Body of pancreas (tissue), 4 donors: ENCODE measurements at regions not wholly inside any gene's neighbourhood (a gene's known extent, or its start where the extent isn't known, plus 50 kb on each side); places are given as distances from the start of the nearest gene placed in this dataset.

Source experiments
- ATAC-seq: fragments of 150-250 bp; one replicate; pipeline ENCODE4 v1.9.1; 2016
- DNase-seq, 4 donors: peaks; one replicate each; pipeline ENCODE4 v3.0.0-alpha.2; 2019
- H3K27ac ChIP-seq, 4 donors: fragments of 200-600 bp; sonication (generic); 1 replicate in 3 of 4; 2 replicates in 1 of 4; pipeline versions ENCODE4 v1.5.1 to v1.6.1; 2016 to 2019; ENCODE audit warnings: mild to moderate bottlenecking in 1 of 4, mixed read lengths in 1 of 4, moderate library complexity in 1 of 4
- H3K27me3 ChIP-seq, 2 donors: fragments of 200-600 bp; sonication (generic); one replicate each; pipeline ENCODE4 v1.6.0; 2016; ENCODE audit warnings: mild to moderate bottlenecking in 1 of 2
- H3K36me3 ChIP-seq, 2 donors: fragments of 200-600 bp; sonication (generic); replicated peaks in 1 of 2; 2 replicates each; pipeline ENCODE4 v1.5.1; 2016; ENCODE audit warnings: low read depth in 2 of 2; ENCODE audit not compliant: insufficient read depth in 1 of 2
- H3K4me1 ChIP-seq: fragments of 200-600 bp; sonication (generic); one replicate; pipeline ENCODE4 v1.6.0; 2016
- H3K4me3 ChIP-seq, 2 donors: fragments of 200-600 bp; sonication (generic); 1 replicate in 1 of 2; 2 replicates in 1 of 2; pipeline ENCODE4 v1.5.1; 2016 to 2019
- H3K9me3 ChIP-seq, 3 donors: fragments of 200-600 bp; sonication (generic); 1 replicate in 2 of 3; 2 replicates in 1 of 3; pipeline ENCODE4 v1.5.1; 2016
- CTCF ChIP-seq, 7 experiments: fragments of 450-650 bp in 4 of 7; fragments of 200-600 bp in 3 of 7; sonication (generic) in 3 of 7; IDR thresholded peaks; one replicate each; pipeline ENCODE4 v1.5.1; 2016 to 2019; ENCODE audit warnings: antibody characterized with exemption in 7 of 7
- POLR2A ChIP-seq, 3 donors: fragments of 450-650 bp; IDR thresholded peaks; one replicate each; pipeline ENCODE4 v1.6.1; 2016; ENCODE audit warnings: antibody characterized with exemption in 3 of 3, mild to moderate bottlenecking in 2 of 3
- WGBS, 2 donors: methylation state at CpG; one replicate each; pipeline ENCODE4 v1.1.5; 2017; 5-methylcytosine and 5-hydroxymethylcytosine counted together
- intact Hi-C: fragments of 100-400 bp; cut with DNase I; formaldehyde crosslinking; loops from one replicate; pipeline ENCODE4 v1.15.1; 2023

GRCh38 chr10:22853906-22854447, 73.9 kb upstream of the ARMC3 start:
- DNase-seq (no peak), ATAC-seq (no peak)
- peaks cover 17% of the 10 kb centered on the region for H3K4me1 ChIP-seq
- intact Hi-C loops = no loop called here
- no peak overlapping the region for H3K4me3 ChIP-seq
- 75 to 85% methylated on average over 5 of the region's 5 CpGs for WGBS, 2 donors
- no peaks in the 10 kb centered on the region for H3K27me3 ChIP-seq
- H3K27ac ChIP-seq = no peak overlapping the region
- H3K9me3 ChIP-seq = no peaks in the 10 kb centered on the region
- H3K36me3 ChIP-seq = no peaks in the 10 kb centered on the region
- TF ChIP-seq POLR2A (IDR thresholded peaks at IDR 0.05) (no peak), CTCF (IDR thresholded peaks at IDR 0.05) (no peak)

GRCh38 chr10:22852712-22853353, 75.0 kb upstream of the ARMC3 start:
- TF ChIP-seq POLR2A (IDR thresholded peaks at IDR 0.05) (no peak), CTCF (IDR thresholded peaks at IDR 0.05) (no peak)
- 76 to 85% methylated on average over 6 of the region's 6 CpGs for WGBS, 2 donors
- Histone ChIP-seq H3K4me1 (peaks cover 20% of the 10 kb centered on the region), H3K4me3 (no peak overlapping the region), H3K36me3 (no peaks in the 10 kb centered on the region), H3K27me3 (no peaks in the 10 kb centered on the region), H3K27ac (no peak overlapping the region), H3K9me3 (no peaks in the 10 kb centered on the region)
- intact Hi-C loops = no loop called here
- ATAC-seq (no peak), DNase-seq (no peak)

- 92% methylated on average over 5 of the region's 5 CpGs for WGBS, 2 donors
- DNase-seq = no peak
- no peak overlapping the region for H3K4me3 ChIP-seq
- intact Hi-C loops = no loop called here
- H3K27ac ChIP-seq = no peak overlapping the region
- no peaks in the 10 kb centered on the region for H3K9me3 ChIP-seq
- H3K36me3 ChIP-seq = no peaks in the 10 kb centered on the region
- H3K27me3 ChIP-seq = no peaks in the 10 kb centered on the region
- H3K4me1 ChIP-seq = peaks cover 20% of the 10 kb centered on the region
- TF ChIP-seq POLR2A (IDR thresholded peaks at IDR 0.05) = no peak
- TF ChIP-seq CTCF (IDR thresholded peaks at IDR 0.05) = no peak
- no peak for ATAC-seq
Measured at GRCh38 chr10:22851865-22852239, 76.0 kb upstream of the ARMC3 start.

- Histone ChIP-seq H3K9me3 (no peaks in the 10 kb centered on the region), H3K27ac (peak overlapping the region in 1 of 4 donors; percentile 78), H3K27me3 (no peaks in the 10 kb centered on the region), H3K36me3 (no peaks in the 10 kb centered on the region), H3K4me3 (no peak overlapping the region), H3K4me1 (peaks cover 20% of the 10 kb centered on the region)
- intact Hi-C loops = no loop called here
- WGBS, 2 donors = 83 to 86% methylated on average over 3 of the region's 3 CpGs
- ATAC-seq = no peak
- TF ChIP-seq POLR2A (IDR thresholded peaks at IDR 0.05) = no peak
- no peak for TF ChIP-seq CTCF (IDR thresholded peaks at IDR 0.05)
- no peak for DNase-seq
Measured at GRCh38 chr10:22850541-22850940, 77.3 kb upstream of the ARMC3 start.
